Tibial nerve (tissue), 4 donors: ENCODE measurements at regions not wholly inside any gene's neighbourhood (a gene's known extent, or its start where the extent isn't known, plus 50 kb on each side); places are given as distances from the start of the nearest gene placed in this dataset.

Experiments used
- DNase-seq, 2 donors: peaks; one replicate each; pipeline ENCODE4 v3.0.0-alpha.2; 2019; ENCODE audit warnings: low spot score in 2 of 2
- H3K27ac ChIP-seq, 4 donors: fragments of 200-600 bp; sonication (generic) in 3 of 4; one replicate each; pipeline ENCODE4 v1.5.1; 2017 to 2019; ENCODE audit warnings: mild to moderate bottlenecking in 1 of 4
- H3K27me3 ChIP-seq, 2 donors: fragments of 200-600 bp; sonication (generic) in 1 of 2; one replicate each; pipeline versions ENCODE4 v1.5.1 to v1.6.0; 2017 to 2019
- H3K36me3 ChIP-seq, 3 donors: fragments of 200-600 bp; sonication (generic); one replicate each; pipeline ENCODE4 v1.5.1; 2018 to 2019
- H3K4me1 ChIP-seq, 4 donors: fragments of 200-600 bp; sonication (generic) in 3 of 4; one replicate each; pipeline ENCODE4 v1.5.1; 2017 to 2019
- H3K4me3 ChIP-seq, 4 donors: fragments of 200-600 bp; sonication (generic) in 3 of 4; one replicate each; pipeline ENCODE4 v1.5.1; 2017 to 2019; ENCODE audit warnings: mild to moderate bottlenecking in 1 of 4, moderate library complexity in 1 of 4
- H3K9me3 ChIP-seq, 4 donors: fragments of 200-600 bp; sonication (generic) in 3 of 4; one replicate each; pipeline ENCODE4 v1.5.1; 2017 to 2019
- EP300 ChIP-seq, 2 donors: sonication (generic); formaldehyde crosslinking; IDR thresholded peaks; one replicate each; pipeline ENCODE4 v1.6.1; 2017; ENCODE audit warnings: antibody characterized with exemption in 2 of 2, mild to moderate bottlenecking in 1 of 2
- POLR2A ChIP-seq, 2 donors: fragments of 450-650 bp; IDR thresholded peaks; one replicate each; pipeline ENCODE4 v1.6.1; 2017; ENCODE audit warnings: antibody characterized with exemption in 2 of 2, mild to moderate bottlenecking in 2 of 2, moderate library complexity in 2 of 2
- WGBS, 2 donors: methylation state at CpG; one replicate each; pipeline ENCODE4 v1.1.5; 2018; 5-methylcytosine and 5-hydroxymethylcytosine counted together
- TF ChIP-seq, protein P1 (sequence below), 5 experiments: fragments of 200-600 bp in 3 of 5; fragments of 450-650 bp in 2 of 5; sonication (generic) in 3 of 5; IDR thresholded peaks; one replicate each; pipeline ENCODE4 v1.5.1; 2016 to 2019; ENCODE audit warnings: antibody characterized with exemption in 5 of 5, mild to moderate bottlenecking in 3 of 5, moderate library complexity in 2 of 5

DNA sequence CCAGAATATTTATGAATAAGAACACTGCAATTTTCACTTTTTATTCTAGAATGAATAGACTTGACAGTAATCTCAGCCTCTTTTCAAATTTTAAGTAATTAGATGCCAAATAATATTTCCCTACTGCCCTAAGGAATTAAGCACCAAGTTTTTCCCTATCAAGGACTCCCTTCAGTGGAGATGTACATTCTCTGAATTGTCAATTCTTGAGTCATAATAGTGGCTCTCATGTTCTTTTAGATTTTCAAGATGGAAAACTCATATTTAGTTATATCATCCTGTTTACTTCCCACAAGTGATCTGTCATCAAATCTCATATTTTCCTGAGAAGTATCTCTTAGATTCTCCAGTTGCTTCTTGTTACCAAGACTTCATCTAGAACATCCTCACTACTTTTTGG lies 1248.9 kb upstream of the CHAC2 start:
- DNase-seq = no peak
- Histone ChIP-seq H3K4me1 (no peaks in the 10 kb centered on the region), H3K36me3 (no peaks in the 10 kb centered on the region), H3K4me3 (no peak overlapping the region), H3K9me3 (no peaks in the 10 kb centered on the region), H3K27me3 (no peaks in the 10 kb centered on the region), H3K27ac (no peak overlapping the region)
- TF ChIP-seq EP300 (IDR thresholded peaks at IDR 0.05) = no peak
- TF ChIP-seq, protein P1, sequence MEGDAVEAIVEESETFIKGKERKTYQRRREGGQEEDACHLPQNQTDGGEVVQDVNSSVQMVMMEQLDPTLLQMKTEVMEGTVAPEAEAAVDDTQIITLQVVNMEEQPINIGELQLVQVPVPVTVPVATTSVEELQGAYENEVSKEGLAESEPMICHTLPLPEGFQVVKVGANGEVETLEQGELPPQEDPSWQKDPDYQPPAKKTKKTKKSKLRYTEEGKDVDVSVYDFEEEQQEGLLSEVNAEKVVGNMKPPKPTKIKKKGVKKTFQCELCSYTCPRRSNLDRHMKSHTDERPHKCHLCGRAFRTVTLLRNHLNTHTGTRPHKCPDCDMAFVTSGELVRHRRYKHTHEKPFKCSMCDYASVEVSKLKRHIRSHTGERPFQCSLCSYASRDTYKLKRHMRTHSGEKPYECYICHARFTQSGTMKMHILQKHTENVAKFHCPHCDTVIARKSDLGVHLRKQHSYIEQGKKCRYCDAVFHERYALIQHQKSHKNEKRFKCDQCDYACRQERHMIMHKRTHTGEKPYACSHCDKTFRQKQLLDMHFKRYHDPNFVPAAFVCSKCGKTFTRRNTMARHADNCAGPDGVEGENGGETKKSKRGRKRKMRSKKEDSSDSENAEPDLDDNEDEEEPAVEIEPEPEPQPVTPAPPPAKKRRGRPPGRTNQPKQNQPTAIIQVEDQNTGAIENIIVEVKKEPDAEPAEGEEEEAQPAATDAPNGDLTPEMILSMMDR (IDR thresholded peaks at IDR 0.05) = no peak
- TF ChIP-seq POLR2A (IDR thresholded peaks at IDR 0.05) = no peak

DNA sequence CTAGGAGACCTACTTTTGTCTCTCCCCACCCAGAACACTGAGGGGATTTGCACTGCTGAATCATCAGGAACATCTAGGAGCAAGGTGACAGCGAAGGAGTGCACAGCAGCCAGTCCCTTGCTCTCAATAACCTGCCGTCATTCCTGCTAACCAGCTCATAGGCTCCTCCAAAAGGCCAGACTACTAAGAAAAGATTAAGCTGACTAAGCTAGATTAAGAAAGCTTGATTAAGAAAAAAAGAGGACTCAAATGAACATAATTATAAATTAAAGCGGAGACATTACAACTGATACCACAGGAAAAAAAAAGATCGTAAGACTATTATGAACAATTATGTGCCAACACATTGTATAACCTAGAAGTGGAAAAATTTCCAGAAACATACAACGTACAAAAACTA lies 1254.8 kb upstream of the CHAC2 start:
- H3K27me3 ChIP-seq = no peaks in the 10 kb centered on the region
- WGBS, 2 donors = 78% methylated on average over 5 of the region's 5 CpGs
- no peak overlapping the region for H3K4me3 ChIP-seq

GRCh38 chr2:52510432-52510831 lies 1257.2 kb upstream of the CHAC2 start:
- Histone ChIP-seq H3K36me3 (no peaks in the 10 kb centered on the region), H3K27ac (no peak overlapping the region), H3K4me1 (no peaks in the 10 kb centered on the region), H3K9me3 (no peaks in the 10 kb centered on the region), H3K27me3 (no peaks in the 10 kb centered on the region), H3K4me3 (no peak overlapping the region)
- 89 to 96% methylated on average over 1 of the region's 1 CpG for WGBS, 2 donors
- DNase-seq = no peak
- TF ChIP-seq, protein P1 (IDR thresholded peaks at IDR 0.05) = no peak
- no peak for TF ChIP-seq POLR2A (IDR thresholded peaks at IDR 0.05)
- TF ChIP-seq EP300 (IDR thresholded peaks at IDR 0.05) = no peak

More for the DNA sequence above, 1254.8 kb upstream of the CHAC2 start:
- no peak for DNase-seq
- Histone ChIP-seq H3K27ac (no peak overlapping the region), H3K36me3 (no peaks in the 10 kb centered on the region), H3K4me1 (no peaks in the 10 kb centered on the region), H3K9me3 (no peaks in the 10 kb centered on the region)
- TF ChIP-seq EP300 (IDR thresholded peaks at IDR 0.05) (no peak), POLR2A (IDR thresholded peaks at IDR 0.05) (no peak)
- TF ChIP-seq, protein P1 (IDR thresholded peaks at IDR 0.05) = no peak

DNA sequence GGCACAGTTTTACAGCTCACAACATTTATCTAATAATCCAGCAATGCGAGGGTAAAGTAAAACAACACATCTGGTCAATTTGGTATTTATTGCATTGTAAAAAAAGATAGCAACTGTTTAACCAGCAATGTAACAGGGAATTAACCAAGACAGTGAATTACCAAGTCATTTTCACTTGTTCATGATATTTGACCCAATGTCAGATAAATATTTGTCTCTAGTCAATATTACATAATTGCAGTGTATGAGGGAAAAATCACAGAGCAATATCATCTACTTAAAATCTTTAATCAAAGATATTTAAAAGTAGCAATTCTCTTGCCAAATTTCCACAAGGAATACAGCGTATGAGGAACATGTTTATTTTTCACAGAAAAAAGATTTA lies 1265.1 kb upstream of the CHAC2 start:
- H3K9me3 ChIP-seq = no peaks in the 10 kb centered on the region
- WGBS, 2 donors = 67 to 71% methylated on average over 2 of the region's 2 CpGs
- no peak for DNase-seq
- no peaks in the 10 kb centered on the region for H3K27me3 ChIP-seq
- TF ChIP-seq POLR2A (IDR thresholded peaks at IDR 0.05) = no peak
- no peak for TF ChIP-seq EP300 (IDR thresholded peaks at IDR 0.05)
- TF ChIP-seq, protein P1 (IDR thresholded peaks at IDR 0.05) = no peak
- no peaks in the 10 kb centered on the region for H3K36me3 ChIP-seq
- no peak overlapping the region for H3K4me3 ChIP-seq
- no peak overlapping the region for H3K27ac ChIP-seq
- peaks cover 0 to 10% (median 0%) of the 10 kb centered on the region in 4 donors for H3K4me1 ChIP-seq

DNA sequence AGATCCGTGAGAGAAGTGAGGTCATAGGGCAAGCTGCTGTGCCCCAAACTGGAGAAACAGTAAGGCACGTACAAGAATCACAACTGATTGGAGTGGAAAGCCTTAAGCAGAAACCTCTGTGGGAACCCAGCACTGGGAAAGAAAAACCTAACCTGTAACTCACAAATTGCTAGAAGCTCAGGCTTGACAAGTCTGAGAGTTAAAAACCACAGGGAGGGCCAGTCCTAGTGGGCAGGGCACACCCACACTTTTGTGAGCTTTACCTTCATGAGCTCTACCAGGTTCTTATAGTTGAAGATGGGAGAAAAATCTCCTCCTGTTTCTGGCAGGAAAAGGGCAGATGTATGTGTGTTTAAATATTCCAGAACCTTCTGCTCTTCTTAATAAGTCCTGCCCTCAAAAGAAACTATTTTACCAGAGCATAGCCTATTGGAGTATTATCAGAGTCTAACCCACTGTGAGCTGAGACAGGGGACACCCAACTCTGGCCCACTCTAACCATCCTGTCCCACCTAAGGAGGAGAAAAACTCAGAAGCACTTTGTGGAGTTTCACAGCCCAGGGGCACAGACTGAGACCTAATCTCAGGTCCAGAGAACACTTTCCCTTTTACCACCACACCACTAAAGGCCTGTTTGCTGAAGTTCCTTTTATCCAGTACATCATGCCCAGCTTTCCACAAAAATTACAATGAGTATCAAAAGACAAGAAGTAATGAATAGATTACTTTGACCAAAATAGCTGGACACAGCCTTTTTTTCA lies 1265.7 kb upstream of the CHAC2 start:
- no peak for DNase-seq
- no peaks in the 10 kb centered on the region for H3K27me3 ChIP-seq
- no peak overlapping the region for H3K4me3 ChIP-seq
- 44 to 57% methylated on average over 2 of the region's 2 CpGs for WGBS, 2 donors
- TF ChIP-seq EP300 (IDR thresholded peaks at IDR 0.05) (no peak), POLR2A (IDR thresholded peaks at IDR 0.05) (no peak)
- TF ChIP-seq, protein P1 (IDR thresholded peaks at IDR 0.05) = no peak
- peaks cover 0 to 10% (median 0%) of the 10 kb centered on the region in 4 donors for H3K4me1 ChIP-seq
- no peak overlapping the region for H3K27ac ChIP-seq
- no peaks in the 10 kb centered on the region for H3K36me3 ChIP-seq
- H3K9me3 ChIP-seq = no peaks in the 10 kb centered on the region
